Mesenchymal stem cell (in vitro differentiated cells and primary cell): ENCODE measurements at regions not wholly inside any gene's neighbourhood (a gene's known extent, or its start where the extent isn't known, plus 50 kb on each side); places are given as distances from the start of the nearest gene placed in this dataset.

ENCODE experiments used
- DNase-seq: peaks from one replicate; pipeline ENCODE4 v3.0.0-alpha.2; 2013
- H2AFZ ChIP-seq: one replicate; pipeline ENCODE4 v1.6.1; 2013; ENCODE audit warnings: low read depth, mild to moderate bottlenecking, control low read depth, inconsistent platforms, low read length, moderate library complexity
- H2AK5ac ChIP-seq: 2 replicates; pipeline ENCODE4 v1.6.1; 2013; ENCODE audit warnings: low read length, moderate library complexity, mild to moderate bottlenecking, inconsistent platforms; ENCODE audit not compliant: severe bottlenecking
- H2BK120ac ChIP-seq: one replicate; pipeline ENCODE4 v1.6.1; 2013; ENCODE audit warnings: low read depth, mild to moderate bottlenecking, inconsistent platforms, low read length, moderate library complexity
- H2BK12ac ChIP-seq, 2 experiments: one replicate each; pipeline ENCODE4 v1.6.1; 2013; ENCODE audit warnings: inconsistent platforms in 2 of 2, low read length in 2 of 2, mild to moderate bottlenecking in 2 of 2, moderate library complexity in 2 of 2, control low read depth in 1 of 2
- H2BK15ac ChIP-seq: one replicate; pipeline ENCODE4 v1.6.1; 2013; ENCODE audit warnings: mild to moderate bottlenecking, low read depth, inconsistent platforms; ENCODE audit not compliant: poor library complexity, severe bottlenecking
- H2BK5ac ChIP-seq: 2 replicates; pipeline ENCODE4 v1.6.1; 2013; ENCODE audit warnings: low read depth, mild to moderate bottlenecking, low read length, control low read depth, inconsistent platforms; ENCODE audit not compliant: poor library complexity, severe bottlenecking
- H3K14ac ChIP-seq, 2 experiments: one replicate each; pipeline ENCODE4 v1.6.1; 2013; ENCODE audit warnings: inconsistent platforms in 2 of 2, low read length in 2 of 2, control low read depth in 1 of 2, mild to moderate bottlenecking in 1 of 2, moderate library complexity in 1 of 2
- H3K18ac ChIP-seq, 2 experiments: one replicate each; pipeline ENCODE4 v1.6.1; 2013; ENCODE audit warnings: inconsistent platforms in 2 of 2, low read length in 2 of 2, control low read depth in 1 of 2, low read depth in 1 of 2, mild to moderate bottlenecking in 1 of 2
- H3K23ac ChIP-seq, 2 experiments: one replicate each; pipeline ENCODE4 v1.6.1; 2013; ENCODE audit warnings: inconsistent platforms in 2 of 2, low read length in 2 of 2, mild to moderate bottlenecking in 2 of 2, moderate library complexity in 2 of 2, control low read depth in 1 of 2
- H3K27ac ChIP-seq: 2 replicates; pipeline ENCODE4 v1.5.1; 2013; ENCODE audit warnings: mild to moderate bottlenecking, moderate library complexity, low read length, control low read depth, inconsistent platforms; ENCODE audit not compliant: poor library complexity, severe bottlenecking
- H3K27me3 ChIP-seq, 2 experiments: 2 replicates each; pipeline versions ENCODE4 v1.6.1 to v1.7.0; 2013; ENCODE audit warnings: low read length in 2 of 2, mild to moderate bottlenecking in 2 of 2, moderate library complexity in 2 of 2, control low read depth in 1 of 2, inconsistent platforms in 1 of 2; ENCODE audit not compliant: control insufficient read depth in 1 of 2, insufficient read depth in 1 of 2
- H3K36me3 ChIP-seq, 2 experiments: 2 replicates each; pipeline versions ENCODE4 v1.6.1 to v1.7.0; 2013; ENCODE audit warnings: low read length in 2 of 2, control low read depth in 1 of 2, inconsistent platforms in 1 of 2, low read depth in 1 of 2, mild to moderate bottlenecking in 1 of 2; ENCODE audit not compliant: insufficient read depth in 2 of 2, control insufficient read depth in 1 of 2
- H3K4ac ChIP-seq, 2 experiments: one replicate each; pipeline ENCODE4 v1.6.1; 2013; ENCODE audit warnings: inconsistent platforms in 2 of 2, low read length in 2 of 2, mild to moderate bottlenecking in 2 of 2, moderate library complexity in 2 of 2, control low read depth in 1 of 2, low read depth in 1 of 2
- H3K4me1 ChIP-seq: 2 replicates; pipeline ENCODE4 v1.6.1; 2013; ENCODE audit warnings: low read depth, low read length, control low read depth; ENCODE audit not compliant: control insufficient read depth, insufficient read depth
- H3K4me2 ChIP-seq: 2 replicates; pipeline ENCODE4 v1.6.1; 2013; ENCODE audit warnings: low read length, mild to moderate bottlenecking, inconsistent platforms; ENCODE audit not compliant: poor library complexity, severe bottlenecking
- H3K4me3 ChIP-seq, 2 experiments: 2 replicates each; pipeline versions ENCODE4 v1.5.1 to v1.7.0; 2013; ENCODE audit warnings: low read length in 2 of 2, mild to moderate bottlenecking in 2 of 2, control low read depth in 1 of 2, low read depth in 1 of 2; ENCODE audit not compliant: insufficient read depth in 1 of 2
- H3K79me1 ChIP-seq: replicated peaks from 2 replicates; pipeline ENCODE4 v1.6.1; 2013; ENCODE audit warnings: mild to moderate bottlenecking, control low read depth, low read length, inconsistent platforms; ENCODE audit not compliant: poor library complexity, severe bottlenecking
- H3K9ac ChIP-seq: 2 replicates; pipeline ENCODE4 v1.7.0; 2013; ENCODE audit warnings: mild to moderate bottlenecking, low read length, moderate library complexity
- H3K9me3 ChIP-seq: 2 replicates; pipeline ENCODE4 v1.7.0; 2013; ENCODE audit warnings: mild to moderate bottlenecking, low read length; ENCODE audit not compliant: control insufficient read depth
- H4K8ac ChIP-seq: one replicate; pipeline ENCODE4 v1.6.1; 2013; ENCODE audit warnings: inconsistent platforms, mild to moderate bottlenecking, low read length, moderate library complexity
- H4K91ac ChIP-seq: one replicate; pipeline ENCODE4 v1.6.1; 2013; ENCODE audit warnings: mild to moderate bottlenecking, low read length, inconsistent platforms
- WGBS: methylation state at CpG from one replicate; pipeline ENCODE4 v1.1.7; 2013; ENCODE audit warnings: mixed read lengths; 5-methylcytosine and 5-hydroxymethylcytosine counted together

GRCh38 chr6:10054672-10055071 is 360.2 kb downstream of the TFAP2A start:
- H4K8ac ChIP-seq: no peak overlapping the region

GRCh38 chr6:10051283-10051682 is 363.6 kb downstream of the TFAP2A start:
- Histone ChIP-seq H3K9me3 (peaks cover 30% of the 10 kb centered on the region), H2AFZ (no peak overlapping the region), H3K4me2 (no peak overlapping the region), H3K27me3 (no peaks in the 10 kb centered on the region), H3K4ac (no peak overlapping the region), H3K4me1 (no peaks in the 10 kb centered on the region), H2BK15ac (no peak overlapping the region), H3K36me3 (no peaks in the 10 kb centered on the region), H3K14ac (no peak overlapping the region), H2BK12ac (no peak overlapping the region), H3K4me3 (no peak overlapping the region), H3K18ac (no peak overlapping the region), H3K9ac (no peak overlapping the region), H2BK5ac (no peak overlapping the region), H3K23ac (no peak overlapping the region), H3K27ac (no peak overlapping the region), H4K8ac (no peak overlapping the region), H2BK120ac (no peak overlapping the region), H2AK5ac (no peak overlapping the region), H3K79me1 (no peaks in the 10 kb centered on the region), H4K91ac (no peak overlapping the region)
- no peak for DNase-seq

More at GRCh38 chr6:10054672-10055071, 360.2 kb downstream of the TFAP2A start:
- Histone ChIP-seq H3K27ac (no peak overlapping the region), H3K18ac (no peak overlapping the region), H3K27me3 (no peaks in the 10 kb centered on the region), H3K9me3 (peaks cover 23% of the 10 kb centered on the region), H2BK5ac (no peak overlapping the region), H2AK5ac (no peak overlapping the region), H2BK15ac (no peak overlapping the region), H3K14ac (no peak overlapping the region), H3K36me3 (no peaks in the 10 kb centered on the region), H2BK12ac (no peak overlapping the region), H3K23ac (no peak overlapping the region), H3K79me1 (no peaks in the 10 kb centered on the region), H3K4me2 (no peak overlapping the region), H3K4me1 (no peaks in the 10 kb centered on the region), H3K4ac (no peak overlapping the region), H2BK120ac (no peak overlapping the region), H4K91ac (no peak overlapping the region), H3K9ac (no peak overlapping the region), H3K4me3 (no peak overlapping the region), H2AFZ (no peak overlapping the region)
- DNase-seq: no peak

GRCh38 chr6:10048370-10049297 is 366.2 kb downstream of the TFAP2A start:
- H2BK120ac ChIP-seq: no peak overlapping the region
- no peaks in the 10 kb centered on the region for H3K4me1 ChIP-seq
- peaks cover 26% of the 10 kb centered on the region for H3K9me3 ChIP-seq
- no peak overlapping the region for H3K18ac ChIP-seq
- H2AK5ac ChIP-seq: no peak overlapping the region
- no peak overlapping the region for H3K9ac ChIP-seq
- no peaks in the 10 kb centered on the region for H3K36me3 ChIP-seq
- no peak overlapping the region for H3K14ac ChIP-seq
- H3K4me3 ChIP-seq: no peak overlapping the region
- H2BK15ac ChIP-seq: no peak overlapping the region
- H3K27me3 ChIP-seq: no peaks in the 10 kb centered on the region
- no peak overlapping the region for H3K23ac ChIP-seq
- no peak overlapping the region for H3K27ac ChIP-seq
- H3K79me1 ChIP-seq: no peaks in the 10 kb centered on the region
- no peak overlapping the region for H3K4me2 ChIP-seq
- no peak overlapping the region for H2BK5ac ChIP-seq
- no peak overlapping the region for H4K8ac ChIP-seq
- H3K4ac ChIP-seq: no peak overlapping the region
- H2AFZ ChIP-seq: peak overlapping the region; percentile 14
- no peak overlapping the region for H2BK12ac ChIP-seq
- no peak for DNase-seq
- no peak overlapping the region for H4K91ac ChIP-seq
- WGBS: 70% methylated on average over 5 of the region's 6 CpGs

- WGBS: 78% methylated on average over 4 of the region's 4 CpGs
- no peaks in the 10 kb centered on the region for H3K27me3 ChIP-seq
- H2AK5ac ChIP-seq: no peak overlapping the region
Observed at GRCh38 chr6:10042280-10042679, 372.6 kb downstream of the TFAP2A start.

More at GRCh38 chr6:10042280-10042679, 372.6 kb downstream of the TFAP2A start:
- H3K18ac ChIP-seq: no peak overlapping the region
- H3K79me1 ChIP-seq: no peaks in the 10 kb centered on the region
- H2AFZ ChIP-seq: no peak overlapping the region
- H3K4me2 ChIP-seq: no peak overlapping the region
- no peak overlapping the region for H4K91ac ChIP-seq
- H3K36me3 ChIP-seq: no peaks in the 10 kb centered on the region
- no peak overlapping the region for H3K4me3 ChIP-seq
- DNase-seq: no peak
- peaks cover 9% of the 10 kb centered on the region for H3K9me3 ChIP-seq
- H2BK5ac ChIP-seq: no peak overlapping the region
- H3K14ac ChIP-seq: no peak overlapping the region
- H3K4me1 ChIP-seq: no peaks in the 10 kb centered on the region
- no peak overlapping the region for H3K27ac ChIP-seq
- H4K8ac ChIP-seq: no peak overlapping the region
- no peak overlapping the region for H3K4ac ChIP-seq
- H2BK15ac ChIP-seq: no peak overlapping the region
- no peak overlapping the region for H3K23ac ChIP-seq
- no peak overlapping the region for H3K9ac ChIP-seq
- no peak overlapping the region for H2BK120ac ChIP-seq
- H2BK12ac ChIP-seq: no peak overlapping the region
